ENCODE measurements at regions not wholly inside any gene's neighbourhood (a gene's known extent, or its start where the extent isn't known, plus 50 kb on each side); places are given as distances from the start of the nearest gene placed in this dataset.

DNA sequence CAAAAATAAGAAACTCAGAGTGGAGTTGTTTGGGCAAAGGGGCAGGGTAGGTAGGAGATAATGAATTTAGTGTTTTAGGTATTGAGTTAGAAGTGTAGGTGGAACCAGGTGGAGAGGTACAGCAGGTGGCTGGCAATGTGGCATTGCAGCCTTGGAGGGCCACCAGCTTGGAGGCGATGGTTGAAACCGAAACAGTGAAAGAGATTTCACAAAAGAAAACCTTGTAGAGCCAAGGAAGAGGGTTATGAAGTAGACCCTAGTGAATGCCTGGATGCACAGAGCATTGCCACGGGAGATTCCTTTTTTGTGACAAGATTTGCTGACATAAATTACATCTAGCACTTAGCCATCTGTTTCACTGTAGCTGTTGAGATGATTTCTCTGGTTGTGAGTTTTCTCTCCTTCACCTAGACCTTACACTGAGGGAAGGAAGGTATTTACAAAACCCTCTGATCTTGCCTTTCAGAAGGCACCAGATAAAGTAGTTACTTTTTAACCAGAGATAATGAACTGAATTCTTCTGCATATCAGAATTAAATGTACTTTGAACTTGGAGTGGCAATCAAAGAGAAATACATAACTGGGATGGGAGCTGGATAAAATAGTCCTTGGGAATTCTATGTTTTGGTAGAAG, 104.1 kb upstream of the CASK start:
- TF ChIP-seq, protein P1, sequence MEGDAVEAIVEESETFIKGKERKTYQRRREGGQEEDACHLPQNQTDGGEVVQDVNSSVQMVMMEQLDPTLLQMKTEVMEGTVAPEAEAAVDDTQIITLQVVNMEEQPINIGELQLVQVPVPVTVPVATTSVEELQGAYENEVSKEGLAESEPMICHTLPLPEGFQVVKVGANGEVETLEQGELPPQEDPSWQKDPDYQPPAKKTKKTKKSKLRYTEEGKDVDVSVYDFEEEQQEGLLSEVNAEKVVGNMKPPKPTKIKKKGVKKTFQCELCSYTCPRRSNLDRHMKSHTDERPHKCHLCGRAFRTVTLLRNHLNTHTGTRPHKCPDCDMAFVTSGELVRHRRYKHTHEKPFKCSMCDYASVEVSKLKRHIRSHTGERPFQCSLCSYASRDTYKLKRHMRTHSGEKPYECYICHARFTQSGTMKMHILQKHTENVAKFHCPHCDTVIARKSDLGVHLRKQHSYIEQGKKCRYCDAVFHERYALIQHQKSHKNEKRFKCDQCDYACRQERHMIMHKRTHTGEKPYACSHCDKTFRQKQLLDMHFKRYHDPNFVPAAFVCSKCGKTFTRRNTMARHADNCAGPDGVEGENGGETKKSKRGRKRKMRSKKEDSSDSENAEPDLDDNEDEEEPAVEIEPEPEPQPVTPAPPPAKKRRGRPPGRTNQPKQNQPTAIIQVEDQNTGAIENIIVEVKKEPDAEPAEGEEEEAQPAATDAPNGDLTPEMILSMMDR (IDR thresholded peaks at IDR 0.05) = no peak
- no peak for TF ChIP-seq POLR2AphosphoS5 (IDR thresholded peaks at IDR 0.05)
- TF ChIP-seq POLR2A (IDR thresholded peaks at IDR 0.05) = no peak
